BJ (cell line): ENCODE measurements at regions not wholly inside any gene's neighbourhood (a gene's known extent, or its start where the extent isn't known, plus 50 kb on each side); places are given as distances from the start of the nearest gene placed in this dataset.

Experiments used
- CTCF ChIA-PET: fragments of 350-600 bp; formaldehyde crosslinking; extraction: SDS; loops from one replicate; lab custom pipeline; 2021; ENCODE audit warnings: antibody characterized with exemption, inconsistent platforms; lab: Yijun Ruan, JAX
- POLR2A ChIA-PET: fragments of 300-600 bp; sonication (Branson Sonifier 250); formaldehyde crosslinking; extraction: SDS; loops from one replicate; lab custom pipeline; 2021; ENCODE audit warnings: antibody characterized with exemption; lab: Charles Lee
- DNase-seq: peaks from one replicate; pipeline ENCODE4 v3.0.0-alpha.2; 2011; ENCODE audit warnings: low read depth
- H3K27me3 ChIP-seq: 2 replicates; pipeline ENCODE4 v1.6.0; 2011; ENCODE audit warnings: low read length; ENCODE audit not compliant: control insufficient read depth, insufficient read depth
- H3K36me3 ChIP-seq: 2 replicates; pipeline ENCODE4 v1.5.1; 2011; ENCODE audit warnings: low read length; ENCODE audit not compliant: control insufficient read depth, insufficient read depth
- H3K4me3 ChIP-seq: 2 replicates; pipeline ENCODE4 v1.5.1; 2011; ENCODE audit warnings: low read depth, mild to moderate bottlenecking, control low read depth, low read length
- TF ChIP-seq, protein P1 (sequence below): IDR thresholded peaks from 2 replicates; pipeline ENCODE4 v1.5.1; 2011; ENCODE audit warnings: low read depth, mild to moderate bottlenecking, control low read depth, inconsistent platforms, low read length, moderate library complexity; ENCODE audit not compliant: insufficient read depth

GRCh38 chr17:70668938-70669778, 499.8 kb downstream of the KCNJ2 start:
- no peak overlapping the region for H3K4me3 ChIP-seq
- TF ChIP-seq, protein P1, sequence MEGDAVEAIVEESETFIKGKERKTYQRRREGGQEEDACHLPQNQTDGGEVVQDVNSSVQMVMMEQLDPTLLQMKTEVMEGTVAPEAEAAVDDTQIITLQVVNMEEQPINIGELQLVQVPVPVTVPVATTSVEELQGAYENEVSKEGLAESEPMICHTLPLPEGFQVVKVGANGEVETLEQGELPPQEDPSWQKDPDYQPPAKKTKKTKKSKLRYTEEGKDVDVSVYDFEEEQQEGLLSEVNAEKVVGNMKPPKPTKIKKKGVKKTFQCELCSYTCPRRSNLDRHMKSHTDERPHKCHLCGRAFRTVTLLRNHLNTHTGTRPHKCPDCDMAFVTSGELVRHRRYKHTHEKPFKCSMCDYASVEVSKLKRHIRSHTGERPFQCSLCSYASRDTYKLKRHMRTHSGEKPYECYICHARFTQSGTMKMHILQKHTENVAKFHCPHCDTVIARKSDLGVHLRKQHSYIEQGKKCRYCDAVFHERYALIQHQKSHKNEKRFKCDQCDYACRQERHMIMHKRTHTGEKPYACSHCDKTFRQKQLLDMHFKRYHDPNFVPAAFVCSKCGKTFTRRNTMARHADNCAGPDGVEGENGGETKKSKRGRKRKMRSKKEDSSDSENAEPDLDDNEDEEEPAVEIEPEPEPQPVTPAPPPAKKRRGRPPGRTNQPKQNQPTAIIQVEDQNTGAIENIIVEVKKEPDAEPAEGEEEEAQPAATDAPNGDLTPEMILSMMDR, result no peak
- no peaks in the 10 kb centered on the region for H3K27me3 ChIP-seq
- no peak for DNase-seq
- POLR2A ChIA-PET, result no interaction called here
- CTCF ChIA-PET, result no interaction called here
- no peaks in the 10 kb centered on the region for H3K36me3 ChIP-seq

- Histone ChIP-seq H3K4me3 (no peak overlapping the region), H3K27me3 (no peaks in the 10 kb centered on the region), H3K36me3 (no peaks in the 10 kb centered on the region)
- DNase-seq, result no peak
- ChIA-PET POLR2A (no interaction called here), CTCF (no interaction called here)
- TF ChIP-seq, protein P1, result no peak
Measured at GRCh38 chr17:70674061-70674460, 504.7 kb downstream of the KCNJ2 start.

DNA sequence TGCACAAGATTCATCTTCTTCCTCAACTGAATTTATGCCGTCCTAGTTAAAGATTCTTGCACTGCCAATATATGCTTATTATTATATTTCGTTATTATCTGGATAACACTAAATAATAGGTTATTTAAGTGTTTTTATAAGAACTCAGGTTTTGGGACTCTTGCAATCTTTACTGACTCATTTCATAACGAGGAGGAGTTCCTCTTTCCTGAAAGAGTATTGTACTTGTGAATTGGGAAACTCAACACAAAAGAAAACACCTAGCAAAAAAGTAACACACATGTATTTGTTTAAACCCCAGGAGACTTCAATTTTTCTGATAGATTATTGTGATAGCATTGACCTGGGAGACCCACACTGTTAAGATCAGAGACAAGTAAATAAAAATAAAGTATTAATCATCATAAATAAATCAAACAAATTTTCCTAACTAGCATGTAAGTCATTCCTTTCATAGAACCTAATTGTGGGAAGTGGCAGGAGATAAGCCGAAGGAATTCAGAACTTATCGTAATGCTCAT, 505.8 kb downstream of the KCNJ2 start:
- Histone ChIP-seq H3K27me3 (no peaks in the 10 kb centered on the region), H3K4me3 (no peak overlapping the region), H3K36me3 (no peaks in the 10 kb centered on the region)
- ChIA-PET POLR2A (no interaction called here), CTCF (no interaction called here)
- TF ChIP-seq, protein P1, result no peak
- no peak for DNase-seq

- no peak for DNase-seq
- Histone ChIP-seq H3K27me3 (no peaks in the 10 kb centered on the region), H3K4me3 (no peak overlapping the region), H3K36me3 (no peaks in the 10 kb centered on the region)
- TF ChIP-seq, protein P1, result no peak
- CTCF ChIA-PET, result interaction anchor here (0.6 kb wide), 1 partner anchor 268 kb away, joined by 3 read pairs; no protein-coding TSS in a partner anchor
- POLR2A ChIA-PET, result no interaction called here
Measured at GRCh38 chr17:70677783-70678647, 508.7 kb downstream of the KCNJ2 start.

- Histone ChIP-seq H3K4me3 (no peak overlapping the region), H3K27me3 (no peaks in the 10 kb centered on the region), H3K36me3 (no peaks in the 10 kb centered on the region)
- TF ChIP-seq, protein P1, result no peak
- CTCF ChIA-PET, result no interaction called here
- no peak for DNase-seq
- POLR2A ChIA-PET, result no interaction called here
Measured at GRCh38 chr17:70678889-70679288, 509.6 kb downstream of the KCNJ2 start.
